ENCODE measurements at regions not wholly inside any gene's neighbourhood (a gene's known extent, or its start where the extent isn't known, plus 50 kb on each side); places are given as distances from the start of the nearest gene placed in this dataset.

- no peak for TF ChIP-seq CTCF (IDR thresholded peaks at IDR 0.05; ENCODE audit: low read length, missing control alignments)
- no peak for DNase-seq (ENCODE audit: low read depth)
- no peak overlapping the region for H3K4me3 ChIP-seq (replicated peaks; ENCODE audit: low read depth, low read length)
Observed at GRCh38 chr12:77679686-77680085, 151.0 kb upstream of the NAV3 start.

- TF ChIP-seq CTCF (IDR thresholded peaks at IDR 0.05; ENCODE audit: low read length, missing control alignments), result no peak
- H3K4me3 ChIP-seq (replicated peaks; ENCODE audit: low read depth, low read length), result no peak overlapping the region
- DNase-seq (ENCODE audit: low read depth), result no peak
Observed at GRCh38 chr12:77678621-77679020, 152.1 kb upstream of the NAV3 start.

- no peak for TF ChIP-seq CTCF (IDR thresholded peaks at IDR 0.05; ENCODE audit: low read length, missing control alignments)
- DNase-seq (ENCODE audit: low read depth), result peak; percentile 2
- no peak overlapping the region for H3K4me3 ChIP-seq (replicated peaks; ENCODE audit: low read depth, low read length)
Observed at GRCh38 chr12:77667101-77667500, 163.6 kb upstream of the NAV3 start.

- peak; percentile 19 for DNase-seq (ENCODE audit: low read depth)
- no peak overlapping the region for H3K4me3 ChIP-seq (replicated peaks; ENCODE audit: low read depth, low read length)
- TF ChIP-seq CTCF (IDR thresholded peaks at IDR 0.05; ENCODE audit: low read length, missing control alignments), result no peak
Observed at GRCh38 chr12:77648716-77649115, 182.0 kb upstream of the NAV3 start.

GRCh38 chr12:77645966-77646598 is 184.6 kb upstream of the NAV3 start:
- H3K4me3 ChIP-seq (replicated peaks; ENCODE audit: low read depth, low read length), result no peak overlapping the region
- no peak for TF ChIP-seq CTCF (IDR thresholded peaks at IDR 0.05; ENCODE audit: low read length, missing control alignments)
- DNase-seq (ENCODE audit: low read depth), result no peak

GRCh38 chr12:77644915-77645605 is 185.6 kb upstream of the NAV3 start:
- no peak overlapping the region for H3K4me3 ChIP-seq (replicated peaks; ENCODE audit: low read depth, low read length)
- TF ChIP-seq CTCF (IDR thresholded peaks at IDR 0.05; ENCODE audit: low read length, missing control alignments), result no peak
- DNase-seq (ENCODE audit: low read depth), result no peak

GRCh38 chr12:77642246-77642645 is 188.4 kb upstream of the NAV3 start:
- DNase-seq (ENCODE audit: low read depth), result no peak
- TF ChIP-seq CTCF (IDR thresholded peaks at IDR 0.05; ENCODE audit: low read length, missing control alignments), result no peak
- no peak overlapping the region for H3K4me3 ChIP-seq (replicated peaks; ENCODE audit: low read depth, low read length)

Measured in fibroblast of pulmonary artery (primary cell).